H9 (cell line): ENCODE measurements at regions not wholly inside any gene's neighbourhood (a gene's known extent, or its start where the extent isn't known, plus 50 kb on each side); places are given as distances from the start of the nearest gene placed in this dataset.

ENCODE experiments used
- DNase-seq: peaks from one replicate; pipeline ENCODE4 v3.0.0-alpha.2; 2017
- H2AFZ ChIP-seq: one replicate; pipeline ENCODE4 v1.6.1; 2013; ENCODE audit warnings: mild to moderate bottlenecking, low read length, control low read depth, moderate library complexity
- H2AK5ac ChIP-seq: 2 replicates; pipeline ENCODE4 v1.6.1; 2013; ENCODE audit warnings: low read length, control low read depth, mixed read lengths; ENCODE audit not compliant: insufficient read length
- H2BK120ac ChIP-seq: one replicate; pipeline ENCODE4 v1.6.1; 2013; ENCODE audit warnings: low read depth, mild to moderate bottlenecking, low read length, control low read depth, inconsistent platforms; ENCODE audit not compliant: poor library complexity, severe bottlenecking
- H2BK12ac ChIP-seq: 2 replicates; pipeline ENCODE4 v1.6.1; 2013; ENCODE audit warnings: low read length, control low read depth, mixed read lengths, low read depth; ENCODE audit not compliant: insufficient read length
- H2BK15ac ChIP-seq: 2 replicates; pipeline ENCODE4 v1.6.1; 2013; ENCODE audit warnings: low read depth, low read length, control low read depth
- H2BK20ac ChIP-seq: one replicate; pipeline ENCODE4 v1.6.1; 2013; ENCODE audit warnings: low read depth, mild to moderate bottlenecking, low read length, control low read depth, inconsistent platforms; ENCODE audit not compliant: poor library complexity, severe bottlenecking
- H2BK5ac ChIP-seq: 2 replicates; pipeline ENCODE4 v1.6.1; 2013; ENCODE audit warnings: low read length, control low read depth, mixed read lengths; ENCODE audit not compliant: insufficient read length
- H3K14ac ChIP-seq: 2 replicates; pipeline ENCODE4 v1.6.1; 2013; ENCODE audit warnings: low read length, control low read depth; ENCODE audit not compliant: insufficient read depth
- H3K18ac ChIP-seq: 2 replicates; pipeline ENCODE4 v1.6.1; 2013; ENCODE audit warnings: low read depth, mild to moderate bottlenecking, mixed read lengths, low read length, control low read depth; ENCODE audit not compliant: insufficient read length
- H3K23ac ChIP-seq: 2 replicates; pipeline ENCODE4 v1.6.1; 2013; ENCODE audit warnings: low read length, control low read depth, mixed read lengths, low read depth; ENCODE audit not compliant: insufficient read length
- H3K23me2 ChIP-seq: 2 replicates; pipeline ENCODE4 v1.6.1; 2013; ENCODE audit warnings: low read depth, mild to moderate bottlenecking, mixed read lengths, low read length, control low read depth; ENCODE audit not compliant: insufficient read length, poor library complexity, severe bottlenecking
- H3K27ac ChIP-seq: 2 replicates; pipeline ENCODE4 v1.5.1; 2013; ENCODE audit warnings: low read length, control low read depth, mixed read lengths, low read depth; ENCODE audit not compliant: insufficient read length
- H3K27me3 ChIP-seq: 2 replicates; pipeline ENCODE4 v1.6.1; 2013; ENCODE audit warnings: low read length, control low read depth, inconsistent platforms; ENCODE audit not compliant: insufficient read depth
- H3K4ac ChIP-seq: 2 replicates; pipeline ENCODE4 v1.6.1; 2013; ENCODE audit warnings: low read depth, mild to moderate bottlenecking, control low read depth, inconsistent platforms, low read length, moderate library complexity
- H3K4me1 ChIP-seq: 2 replicates; pipeline ENCODE4 v1.6.1; 2013; ENCODE audit warnings: low read length, control low read depth, inconsistent platforms; ENCODE audit not compliant: insufficient read depth
- H3K4me2 ChIP-seq: 2 replicates; pipeline ENCODE4 v1.6.1; 2013; ENCODE audit warnings: low read length, control low read depth, mixed read lengths; ENCODE audit not compliant: insufficient read length, insufficient read depth
- H3K56ac ChIP-seq: 2 replicates; pipeline ENCODE4 v1.6.1; 2013; ENCODE audit warnings: low read depth, mild to moderate bottlenecking, mixed read lengths, low read length, control low read depth; ENCODE audit not compliant: insufficient read length
- H3K79me1 ChIP-seq: 2 replicates; pipeline ENCODE4 v1.6.1; 2013; ENCODE audit warnings: low read depth, mild to moderate bottlenecking, moderate library complexity, low read length, control low read depth, inconsistent platforms; ENCODE audit not compliant: insufficient read depth, poor library complexity, severe bottlenecking
- H3K79me2 ChIP-seq: 2 replicates; pipeline ENCODE4 v1.6.1; 2013; ENCODE audit warnings: low read length, control low read depth, inconsistent platforms; ENCODE audit not compliant: insufficient read depth
- H3K9ac ChIP-seq: 2 replicates; pipeline ENCODE4 v1.6.1; 2013; ENCODE audit warnings: low read length, control low read depth, mixed read lengths; ENCODE audit not compliant: insufficient read length; ENCODE audit errors: extremely low read depth
- H3K9me3 ChIP-seq: one replicate; pipeline ENCODE4 v1.6.1; 2013; ENCODE audit warnings: low read depth, low read length, inconsistent platforms; ENCODE audit not compliant: control insufficient read depth
- H3T11ph ChIP-seq: one replicate; pipeline ENCODE4 v1.6.1; 2013; ENCODE audit warnings: mild to moderate bottlenecking, low read length, control low read depth, inconsistent platforms
- H4K20me1 ChIP-seq: one replicate; pipeline ENCODE4 v1.6.1; 2013; ENCODE audit not compliant: control insufficient read depth, insufficient read length, insufficient read depth
- H4K5ac ChIP-seq: 2 replicates; pipeline ENCODE4 v1.6.1; 2013; ENCODE audit warnings: low read depth, mild to moderate bottlenecking, mixed read lengths, low read length, control low read depth; ENCODE audit not compliant: insufficient read length
- H4K8ac ChIP-seq: replicated peaks from 2 replicates; pipeline ENCODE4 v1.6.1; 2013; ENCODE audit warnings: low read length, control low read depth, mixed read lengths, low read depth; ENCODE audit not compliant: insufficient read length
- H4K91ac ChIP-seq: 2 replicates; pipeline ENCODE4 v1.6.1; 2013; ENCODE audit warnings: low read depth, mild to moderate bottlenecking, moderate library complexity, mixed read lengths, low read length, control low read depth; ENCODE audit not compliant: insufficient read length
- H3K27ac Mint-ChIP-seq, 3 experiments: 2 replicates in 2 of 3; 3 replicates in 1 of 3; pipeline ENCODE4 v1.8.0; 2020 to 2021; ENCODE audit warnings: mixed read lengths in 3 of 3, mild to moderate bottlenecking in 1 of 3, moderate library complexity in 1 of 3
- H3K27me3 Mint-ChIP-seq: 2 replicates; pipeline ENCODE4 v1.8.0; 2021; ENCODE audit warnings: low read depth, mild to moderate bottlenecking, moderate library complexity, mixed read lengths
- H3K36me3 Mint-ChIP-seq, 3 experiments: 2 replicates in 2 of 3; 3 replicates in 1 of 3; pipeline ENCODE4 v1.8.0; 2020 to 2021; ENCODE audit warnings: low read depth in 3 of 3, mixed read lengths in 3 of 3; ENCODE audit not compliant: insufficient read depth in 1 of 3
- H3K4me1 Mint-ChIP-seq, 2 experiments: 2 replicates each; pipeline ENCODE4 v1.8.0; 2020; ENCODE audit warnings: mixed read lengths in 2 of 2
- H3K4me3 Mint-ChIP-seq, 2 experiments: 2 replicates in 1 of 2; 3 replicates in 1 of 2; pipeline ENCODE4 v1.8.0; 2020 to 2021; ENCODE audit warnings: mild to moderate bottlenecking in 2 of 2, mixed read lengths in 2 of 2, moderate library complexity in 1 of 2
- H3K9me3 Mint-ChIP-seq, 2 experiments: 2 replicates in 1 of 2; 3 replicates in 1 of 2; pipeline ENCODE4 v1.8.0; 2020; ENCODE audit warnings: mild to moderate bottlenecking in 2 of 2, mixed read lengths in 2 of 2, moderate library complexity in 1 of 2
- CTCF ChIP-seq: fragments of 200-600 bp; sonication (generic); conservative IDR thresholded peaks from 3 replicates; pipeline ENCODE4 v1.8.0; 2021; ENCODE audit warnings: antibody characterized with exemption, mild to moderate bottlenecking
- WGBS: extraction: QIAGEN DNeasy Blood & Tissue Kit; methylation state at CpG from one replicate; pipeline ENCODE4 v1.1.7; 2013; ENCODE audit warnings: missing lambda C conversion rate, low lambda C conversion rate, mixed read lengths; ENCODE audit not compliant: insufficient read length; ENCODE audit errors: extremely low coverage; 5-methylcytosine and 5-hydroxymethylcytosine counted together

- DNase-seq: no peak
- no peak overlapping the region for H2BK12ac ChIP-seq
- H3K4me3 Mint-ChIP-seq: no peak overlapping the region
These were observed 62.9 kb upstream of the AGBL1 start for GRCh38 chr15:86016750-86017149.

More at GRCh38 chr15:86016750-86017149, 62.9 kb upstream of the AGBL1 start:
- Histone ChIP-seq H4K91ac (no peak overlapping the region), H2BK20ac (no peak overlapping the region), H3K4ac (no peak overlapping the region), H3K79me1 (no peaks in the 10 kb centered on the region), H2BK15ac (no peak overlapping the region), H3K56ac (no peak overlapping the region), H2AK5ac (no peak overlapping the region), H2BK5ac (no peak overlapping the region), H3K27ac (no peak overlapping the region), H3K4me1 (no peaks in the 10 kb centered on the region), H3K9ac (no peak overlapping the region), H3K23ac (no peak overlapping the region), H4K5ac (no peak overlapping the region), H3K18ac (no peak overlapping the region), H3K4me2 (no peak overlapping the region), H4K8ac (no peak overlapping the region), H3K14ac (no peak overlapping the region), H2AFZ (no peak overlapping the region), H3T11ph (no peak overlapping the region), H3K79me2 (no peaks in the 10 kb centered on the region), H3K27me3 (no peaks in the 10 kb centered on the region), H3K9me3 (no peaks in the 10 kb centered on the region), H3K23me2 (no peaks in the 10 kb centered on the region), H4K20me1 (no peaks in the 10 kb centered on the region), H2BK120ac (no peak overlapping the region)
- no CpG with 5 or more reads among the region's 3 CpGs for WGBS
- no peak overlapping the region for H3K27ac Mint-ChIP-seq
- H3K36me3 Mint-ChIP-seq: no peaks in the 10 kb centered on the region
- peaks cover 1% of the 10 kb centered on the region; the same call in 1 of the 2 replicates for H3K27me3 Mint-ChIP-seq
- TF ChIP-seq CTCF: no peak
- no peaks in the 10 kb centered on the region; a peak in 1 of 5 replicates for H3K9me3 Mint-ChIP-seq
- H3K4me1 Mint-ChIP-seq: no peaks in the 10 kb centered on the region
